ENCODE measurements at regions not wholly inside any gene's neighbourhood (a gene's known extent, or its start where the extent isn't known, plus 50 kb on each side); places are given as distances from the start of the nearest gene placed in this dataset.

GRCh38 chr6:67606906-67607828, 1027.9 kb upstream of the ADGRB3 start (continued):
- TF ChIP-seq HDAC2 (IDR thresholded peaks at IDR 0.05) (no peak), EHMT2 (IDR thresholded peaks at IDR 0.05; ENCODE audit: low read depth) (no peak), MAZ (IDR thresholded peaks at IDR 0.05; ENCODE audit: borderline replicate concordance, low read depth, low read length) (no peak), ZC3H11A (IDR thresholded peaks at IDR 0.05) (no peak)

DNA sequence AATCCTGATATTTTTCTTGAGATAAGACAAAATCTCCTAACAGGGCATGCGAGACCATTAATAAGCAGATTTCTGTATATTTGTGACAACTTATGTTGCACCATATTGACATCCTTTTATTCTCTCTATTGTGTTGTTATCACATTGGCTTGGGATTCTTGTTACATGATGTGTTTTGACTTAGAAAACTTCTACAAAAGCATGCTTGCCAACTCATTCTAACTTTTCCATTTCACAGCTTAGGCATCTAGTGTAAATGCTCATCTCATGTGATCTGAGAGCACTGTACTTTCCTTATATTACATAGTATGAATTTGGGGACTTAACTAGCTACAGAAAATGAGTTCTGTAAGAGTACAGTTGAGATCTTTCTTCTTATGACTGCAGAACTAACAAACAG, 1040.7 kb upstream of the ADGRB3 start:
- ATAC-seq (no peak), FAIRE-seq (no peak), DNase-seq (ENCODE audit: low read depth in 1 of 2, low spot score in 1 of 2) (no peak)
- 57% methylated on average over 1 of the region's 1 CpG for WGBS (ENCODE audit: missing lambda C conversion rate)
- ChIA-PET CTCF (no interaction called here), POLR2A (no interaction called here)
- no peak for TF ChIP-seq CHD4 (IDR thresholded peaks at IDR 0.05; ENCODE audit: borderline replicate concordance)
- TF ChIP-seq EHMT2 (IDR thresholded peaks at IDR 0.05; ENCODE audit: low read depth) = no peak
- no peak for TF ChIP-seq KDM1A (IDR thresholded peaks at IDR 0.05; ENCODE audit: low read depth)
- no peak for TF ChIP-seq ATOH8 (CRISPR knock-in tag; IDR thresholded peaks at IDR 0.05; ENCODE audit: low read depth)
- no peaks in the 10 kb centered on the region for H3K9me3 ChIP-seq
- no peak overlapping the region for H3K27ac ChIP-seq
- H3K4me3 ChIP-seq = no peak overlapping the region
- H3K4me2 ChIP-seq = no peak overlapping the region
- no peaks in the 10 kb centered on the region for H3K4me1 ChIP-seq

DNA sequence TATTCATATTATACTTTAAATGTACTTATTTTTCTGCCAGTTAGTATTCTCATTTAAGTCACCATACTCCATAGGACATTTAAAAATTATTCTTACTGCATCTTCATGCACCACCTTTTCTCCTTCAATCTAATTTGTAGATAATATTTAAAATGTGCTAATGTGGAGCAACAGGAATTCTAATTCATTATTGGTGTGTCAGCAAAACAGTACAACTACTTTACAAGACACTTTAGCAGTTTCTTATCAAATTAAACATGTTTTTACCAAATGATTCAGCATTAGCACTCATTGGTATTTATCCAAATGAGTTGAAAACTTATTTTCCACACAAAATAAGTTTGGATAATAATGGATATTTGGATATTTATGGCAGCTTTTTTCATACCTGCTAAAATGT, 1041.8 kb upstream of the ADGRB3 start:
- FAIRE-seq = no peak
- H3K4me2 ChIP-seq = no peak overlapping the region
- H3K9me3 ChIP-seq = no peaks in the 10 kb centered on the region
- ChIA-PET CTCF (no interaction called here), POLR2A (no interaction called here)
- no peaks in the 10 kb centered on the region for H3K4me1 ChIP-seq
- H3K27ac ChIP-seq = no peak overlapping the region
- no peak for ATAC-seq
- DNase-seq (ENCODE audit: low read depth in 1 of 2, low spot score in 1 of 2) = no peak
- H3K4me3 ChIP-seq = no peak overlapping the region
- no peak for TF ChIP-seq GATA3 (IDR thresholded peaks at IDR 0.05; ENCODE audit: borderline replicate concordance)
- no peak for TF ChIP-seq SREBF2 (IDR thresholded peaks at IDR 0.05)
- no peak for TF ChIP-seq RNF2 (IDR thresholded peaks at IDR 0.05; ENCODE audit: borderline replicate concordance, low read depth)
- TF ChIP-seq PBX3 (IDR thresholded peaks at IDR 0.05) = no peak
- TF ChIP-seq HDAC2 (IDR thresholded peaks at IDR 0.05) = no peak
- peak; percentile 40 for TF ChIP-seq MAFK (IDR thresholded peaks at IDR 0.05; ENCODE audit: partially characterized antibody)

DNA sequence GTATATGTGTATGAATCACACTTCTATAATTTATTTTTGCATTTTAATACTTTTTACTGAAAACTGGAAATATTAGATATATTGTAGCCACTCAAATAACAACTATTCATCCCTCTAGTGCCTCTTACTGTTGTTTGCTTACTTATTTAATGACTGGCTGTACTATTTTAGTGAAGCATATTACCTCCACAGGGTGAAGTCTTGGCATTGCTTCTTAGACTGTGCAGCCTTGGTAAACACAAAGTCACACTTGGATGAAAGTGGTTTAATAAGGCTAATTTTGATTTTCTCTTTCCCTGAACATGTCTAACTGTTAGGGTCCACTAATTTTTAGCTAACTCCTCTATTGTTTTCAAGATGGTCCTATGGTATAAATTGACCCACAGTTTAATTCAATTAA, 1043.2 kb upstream of the ADGRB3 start:
- H3K27ac ChIP-seq = no peak overlapping the region
- no peaks in the 10 kb centered on the region for H3K4me1 ChIP-seq
- DNase-seq (ENCODE audit: low read depth in 1 of 2, low spot score in 1 of 2) = no peak
- no peaks in the 10 kb centered on the region for H3K9me3 ChIP-seq
- no peak for TF ChIP-seq NR3C1 (IDR thresholded peaks at IDR 0.05)
- TF ChIP-seq MYC (IDR thresholded peaks at IDR 0.05; ENCODE audit: borderline replicate concordance, low read length) = no peak
- no peak for TF ChIP-seq RCOR1 (IDR thresholded peaks at IDR 0.05; ENCODE audit: low read depth, low read length)
- TF ChIP-seq HOXB5 (CRISPR knock-in tag; IDR thresholded peaks at IDR 0.05) = no peak
- TF ChIP-seq ESRRA (IDR thresholded peaks at IDR 0.05; ENCODE audit: borderline replicate concordance, low read length) = no peak
- TF ChIP-seq SREBF2 (IDR thresholded peaks at IDR 0.05) = no peak
- TF ChIP-seq SMC3 (IDR thresholded peaks at IDR 0.05) = no peak
- no peak overlapping the region for H3K4me2 ChIP-seq
- no peak for FAIRE-seq
- ATAC-seq = no peak
- ChIA-PET CTCF (no interaction called here), POLR2A (no interaction called here)
- no peak overlapping the region for H3K4me3 ChIP-seq

Data from A549 (cell line).